ENCODE measurements at regions not wholly inside any gene's neighbourhood (a gene's known extent, or its start where the extent isn't known, plus 50 kb on each side); places are given as distances from the start of the nearest gene placed in this dataset.

- no peak for DNase-seq
These were observed 290.2 kb downstream of the ZNF608 start for GRCh38 chr5:124456249-124456648.

- DNase-seq: no peak
These were observed 292.4 kb downstream of the ZNF608 start for GRCh38 chr5:124454081-124454480.

- no peak for DNase-seq
These were observed 293.0 kb downstream of the ZNF608 start for GRCh38 chr5:124453221-124454051.

GRCh38 chr5:124452412-124452811 lies 294.0 kb downstream of the ZNF608 start:
- no peak for DNase-seq

GRCh38 chr5:124451721-124452383 lies 294.6 kb downstream of the ZNF608 start:
- DNase-seq: no peak

- no peak for DNase-seq
These were observed 300.3 kb downstream of the ZNF608 start for GRCh38 chr5:124446120-124446519.

- no peak for DNase-seq
These were observed 301.3 kb downstream of the ZNF608 start for GRCh38 chr5:124445070-124445619.

GRCh38 chr5:124444147-124444775 lies 302.2 kb downstream of the ZNF608 start:
- DNase-seq: no peak

GRCh38 chr5:124440471-124440870 lies 306.0 kb downstream of the ZNF608 start:
- DNase-seq: no peak

- DNase-seq: no peak
These were observed 306.8 kb downstream of the ZNF608 start for GRCh38 chr5:124439609-124440008.

GRCh38 chr5:124438903-124439281 lies 307.5 kb downstream of the ZNF608 start:
- no peak for DNase-seq

GRCh38 chr5:124438026-124438902 lies 308.2 kb downstream of the ZNF608 start:
- DNase-seq: no peak

- DNase-seq: no peak
These were observed 310.1 kb downstream of the ZNF608 start for GRCh38 chr5:124436294-124436693.

- DNase-seq: no peak
These were observed 313.3 kb downstream of the ZNF608 start for GRCh38 chr5:124433170-124433569.

- DNase-seq: no peak
These were observed 324.9 kb downstream of the ZNF608 start for GRCh38 chr5:124421584-124421983.

- no peak for DNase-seq
These were observed 325.5 kb downstream of the ZNF608 start for GRCh38 chr5:124420952-124421351.

GRCh38 chr5:124419531-124419930 lies 326.9 kb downstream of the ZNF608 start:
- no peak for DNase-seq

- no peak for DNase-seq
These were observed 328.0 kb downstream of the ZNF608 start for GRCh38 chr5:124418390-124418789.

GRCh38 chr5:124417196-124417595 lies 329.2 kb downstream of the ZNF608 start:
- DNase-seq: no peak

GRCh38 chr5:124416627-124417026 lies 329.8 kb downstream of the ZNF608 start:
- DNase-seq: no peak

GRCh38 chr5:124414973-124415372 lies 331.5 kb downstream of the ZNF608 start:
- DNase-seq: no peak

Data from effector CD8-positive, alpha-beta T cell (primary cell).